Activated CD4-positive, alpha-beta T cell treated with anti-CD3 and anti-CD28 coated beads, Interleukin-2, amount 50 U/mL, for 24 hours (primary cell): ENCODE measurements at regions not wholly inside any gene's neighbourhood (a gene's known extent, or its start where the extent isn't known, plus 50 kb on each side); places are given as distances from the start of the nearest gene placed in this dataset.
"Not testable (repeated sequence)": the region's sequence is repeated elsewhere in the genome, so short reads cannot be mapped to it uniquely, and the experiment has no call there.

Experiments used
- DNase-seq, 2 donors: peaks; one replicate each; pipeline ENCODE4 v3.0.0-alpha.2; 2020; ENCODE audit warnings: low read depth in 1 of 2, low spot score in 1 of 2

- no peak for DNase-seq
These were observed 360.6 kb downstream of the BRD1 start for GRCh38 chr22:49466878-49467595.

GRCh38 chr22:49464037-49464436 lies 363.6 kb downstream of the BRD1 start:
- DNase-seq, result no peak

- DNase-seq, result no peak
These were observed 364.9 kb downstream of the BRD1 start for GRCh38 chr22:49462795-49463194.

GRCh38 chr22:49462291-49462690 lies 365.4 kb downstream of the BRD1 start:
- no peak for DNase-seq

GRCh38 chr22:49461674-49462073 lies 366.0 kb downstream of the BRD1 start:
- no peak for DNase-seq

GRCh38 chr22:49460592-49461281 lies 366.9 kb downstream of the BRD1 start:
- DNase-seq, result no peak

GRCh38 chr22:49460091-49460490 lies 367.6 kb downstream of the BRD1 start:
- no peak for DNase-seq

GRCh38 chr22:49458708-49459099 lies 369.0 kb downstream of the BRD1 start:
- DNase-seq, result no peak

GRCh38 chr22:49457946-49458707 lies 369.5 kb downstream of the BRD1 start:
- no peak for DNase-seq

- no peak for DNase-seq
These were observed 370.5 kb downstream of the BRD1 start for GRCh38 chr22:49457146-49457545.

GRCh38 chr22:49455595-49455994 lies 372.1 kb downstream of the BRD1 start:
- no peak for DNase-seq

GRCh38 chr22:49454726-49455125 lies 372.9 kb downstream of the BRD1 start:
- no peak for DNase-seq

GRCh38 chr22:49453771-49454170 lies 373.9 kb downstream of the BRD1 start:
- no peak for DNase-seq

GRCh38 chr22:49453019-49453418 lies 374.7 kb downstream of the BRD1 start:
- not testable (repeated sequence) for DNase-seq

GRCh38 chr22:49452362-49452946 lies 375.2 kb downstream of the BRD1 start:
- no peak for DNase-seq

- DNase-seq, result no peak
These were observed 376.4 kb downstream of the BRD1 start for GRCh38 chr22:49451070-49451840.

GRCh38 chr22:49450498-49450897 lies 377.2 kb downstream of the BRD1 start:
- no peak for DNase-seq

GRCh38 chr22:49449811-49450446 lies 377.7 kb downstream of the BRD1 start:
- no peak for DNase-seq

- no peak for DNase-seq
These were observed 378.3 kb downstream of the BRD1 start for GRCh38 chr22:49449377-49449776.

- no peak for DNase-seq
These were observed 379.1 kb downstream of the BRD1 start for GRCh38 chr22:49448526-49448925.
